Myocyte (in vitro differentiated cells): ENCODE measurements at regions not wholly inside any gene's neighbourhood (a gene's known extent, or its start where the extent isn't known, plus 50 kb on each side); places are given as distances from the start of the nearest gene placed in this dataset.

Experiments used
- DNase-seq: peaks from one replicate; pipeline ENCODE4 v3.0.0-alpha.2; 2012; ENCODE audit warnings: low read depth

DNA sequence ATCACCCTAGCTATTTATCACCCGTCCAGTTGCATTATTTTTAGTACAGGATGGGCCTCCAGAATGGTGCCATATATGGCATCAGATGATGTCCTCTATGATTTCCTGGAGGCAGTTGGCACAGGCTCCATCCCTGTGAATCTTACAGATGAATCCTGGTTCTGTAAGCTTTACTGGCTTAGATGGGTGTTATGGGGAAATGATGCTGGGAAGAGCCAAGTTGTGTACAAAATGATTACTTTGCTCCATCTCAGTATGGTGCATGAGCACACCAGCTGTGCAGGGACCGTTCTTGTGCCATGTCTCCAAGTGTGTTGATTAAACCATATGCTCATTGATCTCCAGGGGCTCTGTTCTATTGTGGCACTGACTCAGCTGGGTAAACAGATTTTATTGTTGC, 755.7 kb downstream of the TLR4 start:
- no peak for DNase-seq

DNA sequence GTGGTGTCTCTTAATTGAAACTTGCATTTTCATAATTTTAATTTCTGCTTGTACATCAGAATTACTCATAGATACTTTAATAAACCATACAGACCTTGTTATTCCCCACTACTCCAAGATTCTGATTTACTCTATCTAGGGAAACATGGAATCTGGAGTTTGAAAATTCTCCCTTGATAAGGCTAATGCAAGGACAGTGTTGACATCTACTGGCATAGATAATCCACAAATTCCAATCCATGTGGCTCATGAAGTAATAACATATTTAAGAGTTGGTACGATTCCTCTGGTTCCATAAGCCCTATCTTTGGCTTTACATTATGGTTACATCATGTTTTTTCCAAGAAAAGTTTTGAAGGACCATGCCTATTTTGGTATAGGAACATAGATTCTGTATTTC, 759.2 kb downstream of the TLR4 start:
- DNase-seq, result no peak

DNA sequence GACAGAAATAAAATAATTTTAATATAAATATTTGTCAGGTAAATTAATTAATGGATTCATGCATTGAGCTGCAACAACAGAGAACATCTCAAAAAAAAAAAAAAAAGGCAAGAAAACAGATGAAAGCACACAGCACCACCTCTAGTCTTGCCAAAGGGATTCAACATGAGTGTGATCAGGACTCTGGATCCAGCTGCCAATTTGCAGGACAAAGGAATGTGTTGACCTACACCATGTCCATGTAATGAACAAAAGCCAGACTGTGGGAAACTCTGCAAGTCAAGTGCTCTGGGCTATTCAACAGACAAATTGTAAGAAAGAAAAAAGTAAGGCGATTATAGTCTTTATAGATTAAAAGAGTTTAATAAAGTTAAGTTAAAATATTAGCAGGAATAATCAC, 769.3 kb downstream of the TLR4 start:
- DNase-seq, result no peak

DNA sequence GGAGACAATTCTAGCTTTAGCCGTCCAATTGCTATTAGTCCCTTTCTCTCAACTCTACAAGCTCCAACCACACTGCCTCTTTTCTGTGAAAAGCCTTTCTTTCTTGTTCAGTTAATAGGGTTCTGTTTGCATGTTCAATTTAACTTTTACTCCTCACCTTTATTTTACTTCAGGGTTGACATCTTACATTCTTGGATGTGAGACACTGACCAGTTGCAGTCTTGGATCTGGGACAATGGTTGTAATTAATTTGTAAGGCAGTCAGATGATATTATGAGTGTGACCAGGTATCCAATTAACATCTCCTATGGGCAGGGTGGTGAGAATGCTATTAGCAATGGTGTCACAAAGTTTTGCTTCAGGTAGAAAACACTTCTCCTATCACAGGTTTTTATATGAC, 774.5 kb downstream of the TLR4 start:
- no peak for DNase-seq

DNA sequence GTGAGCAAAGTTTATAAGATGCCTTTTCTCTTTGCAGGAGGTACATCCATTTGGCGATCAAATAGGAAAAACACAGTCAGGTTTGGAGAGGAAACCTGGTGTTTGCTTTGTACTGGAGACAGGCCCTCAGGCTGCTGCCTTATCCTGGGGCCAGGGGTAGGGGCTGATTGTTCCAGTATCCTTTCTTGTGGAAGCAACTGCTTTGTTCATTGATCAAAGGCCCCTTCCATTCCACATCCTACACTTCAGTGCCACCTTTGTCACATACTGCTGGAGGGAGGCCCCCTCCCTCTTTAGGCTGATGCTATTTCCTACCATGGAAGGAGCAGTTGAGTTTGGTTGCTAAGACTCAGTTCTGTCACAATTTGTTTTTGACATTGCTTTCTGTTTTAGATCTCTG, 778.1 kb downstream of the TLR4 start:
- DNase-seq, result no peak

DNA sequence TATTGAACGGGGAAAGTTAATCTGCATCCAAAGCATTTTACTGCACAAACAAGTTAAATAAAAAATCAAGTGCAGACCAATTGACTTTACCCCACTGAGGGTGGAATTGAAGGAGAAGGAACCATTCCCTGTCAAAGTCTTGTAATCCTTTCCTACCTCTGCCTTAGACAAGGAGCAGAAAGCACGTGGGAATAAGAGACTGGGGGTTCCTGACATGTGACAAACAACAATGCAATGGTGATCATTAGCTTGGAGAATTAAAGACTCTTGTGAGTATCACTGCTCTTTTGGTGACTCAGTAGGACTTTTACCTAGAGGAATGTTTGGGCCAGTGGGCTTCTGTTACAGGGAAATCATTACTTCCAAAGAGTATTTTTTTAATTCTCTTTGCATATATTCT, 779.5 kb downstream of the TLR4 start:
- DNase-seq, result no peak

DNA sequence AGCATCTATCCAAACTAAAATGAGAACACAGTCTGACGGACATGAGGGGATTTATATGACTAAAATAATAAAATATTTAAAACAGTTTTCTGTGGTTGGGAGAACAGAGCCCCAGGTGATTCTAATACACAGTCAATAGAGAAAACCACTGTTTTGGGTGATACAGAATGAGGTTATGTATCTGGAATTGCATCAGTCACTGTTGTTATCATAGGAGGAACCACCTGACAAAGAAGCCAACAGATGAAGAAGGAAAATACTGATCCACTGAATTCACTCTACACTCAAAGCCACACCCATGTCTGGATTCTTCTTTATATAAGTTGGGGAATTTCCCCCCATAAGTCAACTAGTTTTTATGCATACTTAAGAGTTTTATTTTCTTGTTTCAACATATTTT, 799.0 kb downstream of the TLR4 start:
- DNase-seq, result no peak

DNA sequence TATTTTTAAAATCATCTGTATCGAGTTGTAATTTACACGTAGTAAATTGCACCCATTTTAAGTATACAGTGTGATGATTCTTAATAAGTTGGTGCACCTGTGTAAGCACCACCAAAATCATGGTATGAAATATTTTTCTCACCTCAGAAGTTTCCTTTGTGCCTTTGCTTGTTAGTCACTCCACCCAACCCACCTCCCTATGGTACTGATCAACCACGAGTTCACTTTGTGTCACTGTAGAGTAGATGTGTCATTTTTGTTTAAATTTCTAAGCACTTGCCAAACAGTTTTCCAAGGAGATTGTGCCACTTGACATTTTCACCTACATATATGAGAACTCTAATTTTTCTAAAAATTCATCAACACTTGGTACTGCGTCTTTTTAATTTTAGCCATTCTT, 806.5 kb downstream of the TLR4 start:
- DNase-seq, result no peak

DNA sequence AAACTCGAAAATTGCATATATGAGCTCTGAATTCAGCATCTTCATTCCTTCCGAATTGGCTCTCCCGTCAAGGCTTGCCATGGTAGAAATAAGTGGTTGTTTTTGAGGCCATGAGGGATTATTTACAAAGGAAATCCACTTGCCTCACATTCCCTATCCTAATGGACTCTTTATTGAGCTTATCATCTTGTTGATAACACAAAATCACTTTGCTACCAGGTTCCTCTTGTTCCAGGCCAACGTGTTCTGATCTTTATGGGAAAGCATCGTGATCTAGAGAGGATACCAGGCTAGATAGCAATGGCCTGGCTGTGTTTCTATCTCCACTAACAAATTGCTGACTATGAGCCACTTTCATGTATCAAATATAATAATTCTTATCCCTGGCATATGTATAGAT, 811.7 kb downstream of the TLR4 start:
- no peak for DNase-seq

DNA sequence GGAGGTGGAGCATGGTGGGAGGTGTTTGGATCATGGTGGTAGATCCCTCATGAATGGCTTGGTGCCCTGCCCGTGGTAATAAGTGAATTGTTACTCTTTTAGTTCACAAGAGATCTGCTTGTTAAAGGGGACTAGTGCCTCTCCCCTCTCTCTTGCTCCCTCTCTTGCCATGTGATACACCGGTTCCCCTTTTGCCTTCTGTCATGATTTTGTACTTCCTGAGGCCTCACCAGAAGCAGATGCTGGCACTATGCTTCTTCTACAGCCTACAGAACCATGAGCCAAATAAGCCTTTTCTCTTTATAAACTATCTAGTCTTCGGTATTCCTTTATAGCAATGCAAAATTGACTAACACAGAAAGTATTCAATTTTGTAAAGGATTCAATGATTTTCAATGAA, 817.1 kb downstream of the TLR4 start:
- no peak for DNase-seq

DNA sequence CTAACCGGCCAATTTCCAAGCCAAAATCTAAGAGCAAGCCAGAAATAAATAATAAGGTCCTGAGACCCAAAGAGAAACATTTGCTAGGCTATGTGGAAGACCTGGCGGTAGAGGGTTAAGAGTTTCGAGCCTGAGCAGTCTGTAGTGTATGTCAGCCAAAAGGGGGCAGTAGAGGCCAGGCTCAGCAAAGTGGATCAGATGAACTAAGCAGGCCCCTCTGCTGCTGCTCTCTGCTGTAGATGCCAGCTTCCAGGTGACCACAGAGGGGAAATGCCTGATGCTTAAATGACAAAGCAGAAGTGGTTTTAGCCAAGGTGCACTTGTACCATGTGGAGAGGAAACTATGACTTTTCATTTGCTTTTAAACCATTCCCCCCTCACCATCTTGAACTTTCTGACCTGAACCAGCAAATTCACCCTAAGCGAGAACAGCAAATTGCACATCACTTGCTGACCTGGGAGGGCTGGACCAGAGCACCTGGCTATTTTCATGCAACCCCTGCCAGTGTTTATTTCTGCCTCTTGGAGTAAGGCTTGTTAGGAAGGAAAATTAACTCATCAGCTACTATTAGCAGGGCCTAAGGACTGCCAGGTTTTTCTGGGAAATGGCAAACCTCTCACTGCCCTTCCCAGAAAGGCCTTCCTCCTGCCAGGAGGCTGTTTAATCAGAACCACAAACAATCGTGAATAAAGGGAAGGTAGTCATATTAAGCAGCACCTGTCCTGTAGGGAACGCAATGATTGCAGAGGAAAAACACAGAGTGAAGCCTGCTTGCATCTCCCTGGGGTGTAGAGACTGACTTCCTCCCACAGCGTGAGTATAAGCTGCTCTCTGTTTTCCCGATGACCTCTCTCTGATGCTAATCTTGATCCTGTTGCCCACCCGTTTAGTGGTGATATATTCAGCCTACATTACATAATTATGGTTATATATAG, 818.2 kb downstream of the TLR4 start:
- peak; percentile 75 for DNase-seq

DNA sequence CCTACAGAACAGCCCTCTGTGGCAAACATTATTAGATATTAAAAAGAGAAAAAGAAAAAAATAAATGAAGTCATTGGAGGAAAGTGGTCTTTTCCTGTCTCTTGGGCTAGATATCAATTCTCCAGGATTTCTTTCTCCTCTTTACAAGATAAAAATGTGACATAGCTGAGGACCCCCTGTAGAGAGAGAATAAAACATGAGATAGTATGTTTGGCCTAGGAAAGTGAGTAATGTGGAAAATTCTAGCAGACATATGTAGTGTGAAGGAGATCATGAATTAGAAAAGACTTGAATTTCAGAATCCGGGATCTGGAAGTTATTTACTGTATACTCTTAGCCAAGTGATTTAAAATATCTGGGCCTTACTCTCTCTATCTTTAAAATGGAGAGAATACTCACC, 823.1 kb downstream of the TLR4 start:
- DNase-seq, result no peak

DNA sequence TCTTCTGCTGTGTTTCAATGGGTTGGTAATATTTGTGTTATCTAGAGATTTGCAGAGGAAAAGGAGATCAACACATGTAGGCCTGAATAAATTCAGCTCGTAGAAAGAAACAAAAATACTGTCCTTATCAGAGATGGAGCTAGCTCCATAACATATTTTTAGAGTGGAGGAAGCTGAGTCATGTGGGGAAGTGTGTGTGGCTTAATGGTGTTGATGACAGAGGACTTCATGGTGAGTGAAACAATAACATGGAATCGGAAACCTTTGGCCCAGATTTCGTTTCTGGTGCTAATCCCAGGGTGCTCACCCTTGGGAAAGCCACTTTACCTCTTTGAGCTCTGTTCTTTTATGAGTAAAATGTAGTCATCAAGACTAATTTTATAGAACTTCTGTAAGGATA, 825.0 kb downstream of the TLR4 start:
- DNase-seq, result peak; percentile 59

DNA sequence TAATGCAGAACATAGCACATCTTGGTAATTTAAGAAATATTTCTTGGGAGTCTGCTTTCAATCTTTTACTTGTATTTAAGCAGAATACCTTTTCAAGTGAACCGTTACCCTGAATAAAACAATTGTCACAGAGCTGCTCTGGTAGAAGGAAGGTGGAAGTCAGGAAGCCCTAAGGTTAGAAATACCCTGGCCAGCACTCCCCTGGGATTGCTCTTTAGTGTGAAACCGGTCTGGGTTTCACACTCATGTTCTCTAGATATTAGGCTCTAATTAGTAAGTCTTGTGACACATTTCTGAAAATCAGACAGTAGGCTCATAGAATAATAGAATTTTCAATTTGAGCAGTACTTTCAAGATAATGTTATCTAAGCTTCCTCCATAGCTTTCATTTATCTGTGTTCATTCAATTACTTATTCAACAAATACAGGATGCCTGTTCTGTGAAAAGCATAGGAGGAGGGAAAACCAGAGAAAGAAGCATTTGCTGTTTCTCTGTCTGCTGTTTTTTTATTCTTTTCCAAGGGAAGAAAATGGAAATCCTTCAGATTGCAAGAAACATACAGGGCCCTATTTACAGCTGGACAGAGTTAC, 825.5 kb downstream of the TLR4 start:
- no peak for DNase-seq

DNA sequence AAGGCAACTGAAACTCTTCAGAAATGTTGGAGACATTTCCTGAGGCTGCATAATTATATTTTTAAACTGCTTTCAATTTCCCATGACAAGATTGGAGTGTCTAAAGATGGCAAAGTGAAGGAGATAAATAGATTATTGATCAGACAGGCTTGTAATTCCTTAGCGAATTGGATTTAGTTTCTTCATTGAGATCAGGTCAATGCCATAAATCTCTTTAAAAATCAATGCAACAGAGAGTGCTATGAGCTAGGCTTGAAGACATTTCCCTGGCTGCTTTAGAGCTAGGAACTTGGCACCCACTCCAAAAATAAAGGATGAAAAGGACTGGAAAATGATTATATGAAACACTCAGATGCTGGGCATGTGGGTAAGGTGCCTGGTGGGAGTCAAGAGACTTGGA, 828.4 kb downstream of the TLR4 start:
- no peak for DNase-seq

DNA sequence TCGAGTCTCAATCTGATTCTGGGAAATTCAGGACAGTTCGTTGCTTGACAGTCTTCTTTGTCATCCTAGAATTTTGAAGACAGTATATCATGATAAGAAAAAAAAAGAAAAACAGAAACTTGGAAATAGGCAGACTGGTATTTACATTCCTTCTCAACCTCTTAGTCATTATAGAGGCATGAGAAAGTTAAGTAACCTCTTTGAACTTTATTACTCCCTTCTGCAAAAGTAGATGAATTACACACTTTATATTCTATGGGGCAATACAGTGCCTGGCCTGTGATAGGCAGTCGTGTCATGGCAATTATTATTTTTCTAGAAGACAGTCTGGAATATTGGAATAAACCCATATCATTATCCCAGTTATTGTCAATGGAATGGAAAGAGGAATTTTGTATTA, 828.9 kb downstream of the TLR4 start:
- no peak for DNase-seq

DNA sequence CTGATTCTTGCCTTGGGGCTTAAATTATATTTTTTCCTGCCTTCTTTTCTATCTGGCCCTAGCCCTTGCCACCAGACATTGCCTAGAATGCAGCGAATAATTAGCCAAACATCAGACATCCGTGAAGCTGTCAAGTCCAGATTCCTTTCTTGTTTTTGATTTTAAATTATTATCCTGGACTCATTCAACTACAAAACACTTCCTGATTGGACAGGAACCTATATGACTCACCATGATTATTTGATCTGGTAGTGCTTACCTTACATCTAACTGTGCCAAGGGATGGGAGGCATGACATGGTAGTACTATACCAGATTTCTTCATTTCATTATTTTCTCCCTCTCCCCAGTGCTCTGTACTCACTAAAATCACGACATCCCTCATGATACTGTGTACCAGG, 829.6 kb downstream of the TLR4 start:
- DNase-seq, result no peak

DNA sequence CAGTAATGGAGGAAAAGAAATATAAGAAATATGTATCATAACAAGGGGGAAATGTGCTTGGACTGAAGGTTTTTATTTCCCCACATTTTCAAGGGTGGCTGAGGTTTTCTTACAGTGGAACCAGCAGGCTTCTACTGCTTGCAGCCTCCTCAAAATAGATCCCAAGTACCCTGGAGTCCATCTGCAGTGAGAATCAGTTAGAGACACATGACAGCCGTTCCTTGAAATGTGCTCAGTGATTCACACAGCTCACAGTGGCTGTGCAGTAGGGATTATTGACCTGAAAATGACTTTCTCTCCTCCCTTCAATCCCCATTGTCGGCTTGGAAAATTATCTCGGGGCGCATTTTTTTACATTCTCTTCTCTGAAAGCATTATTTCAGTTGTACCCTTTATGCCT, 832.0 kb downstream of the TLR4 start:
- no peak for DNase-seq

DNA sequence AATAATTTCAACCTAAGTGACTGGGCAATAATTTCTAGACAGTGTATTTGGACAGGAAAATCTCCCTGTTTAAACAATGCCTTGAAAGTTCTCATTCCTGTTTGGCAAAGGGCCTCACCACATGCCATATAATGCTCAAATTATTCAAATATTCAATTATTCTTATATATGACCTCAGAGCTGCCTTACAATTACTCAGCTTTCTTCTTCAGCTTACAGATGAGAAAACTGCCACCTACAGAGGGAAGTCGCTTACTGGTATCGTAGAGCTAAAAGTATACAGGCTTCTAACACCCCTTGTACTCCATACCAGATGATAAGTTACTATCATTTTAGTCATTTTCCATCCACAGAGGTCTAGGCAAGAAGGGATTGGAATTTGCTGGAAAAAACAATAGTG, 830.3 kb downstream of the BRINP1 start:
- no peak for DNase-seq

DNA sequence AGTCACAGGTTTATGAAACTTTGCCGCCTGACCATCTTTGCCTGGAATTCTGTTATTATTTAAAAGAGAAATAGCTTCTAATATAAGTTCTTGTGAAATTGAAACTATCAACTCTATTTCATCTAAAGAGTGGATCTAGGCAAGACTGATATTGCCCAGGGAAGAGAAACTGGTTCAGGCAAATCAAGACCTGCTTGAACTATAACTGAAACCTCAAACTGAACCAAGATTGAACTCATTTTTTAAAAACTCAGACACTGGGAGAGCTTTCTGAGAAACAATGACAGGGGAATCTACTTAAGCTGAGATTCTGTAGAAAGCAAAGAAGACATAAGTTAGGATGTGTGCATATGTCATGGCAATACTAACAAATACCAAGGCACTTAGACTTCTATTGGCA, 815.8 kb downstream of the BRINP1 start:
- no peak for DNase-seq

DNA sequence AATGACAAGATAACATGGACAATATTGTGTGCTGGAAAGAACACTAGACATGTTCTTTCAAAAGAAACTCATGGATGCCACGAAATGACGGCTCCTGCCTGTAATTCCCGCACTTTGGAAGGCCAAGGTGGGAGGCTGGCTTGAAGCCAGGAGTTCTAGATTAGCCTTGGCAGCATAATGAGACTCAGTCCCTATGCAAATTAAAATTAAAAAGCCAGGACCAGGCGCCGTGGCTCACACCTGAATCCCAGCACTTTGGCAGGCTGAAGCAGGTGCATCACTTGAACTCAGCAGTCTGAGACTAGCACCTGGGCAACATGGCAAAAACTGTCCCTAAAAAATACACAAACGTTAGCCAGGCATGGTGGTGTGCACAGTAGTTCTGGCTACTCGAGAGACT, 814.2 kb downstream of the BRINP1 start:
- no peak for DNase-seq

DNA sequence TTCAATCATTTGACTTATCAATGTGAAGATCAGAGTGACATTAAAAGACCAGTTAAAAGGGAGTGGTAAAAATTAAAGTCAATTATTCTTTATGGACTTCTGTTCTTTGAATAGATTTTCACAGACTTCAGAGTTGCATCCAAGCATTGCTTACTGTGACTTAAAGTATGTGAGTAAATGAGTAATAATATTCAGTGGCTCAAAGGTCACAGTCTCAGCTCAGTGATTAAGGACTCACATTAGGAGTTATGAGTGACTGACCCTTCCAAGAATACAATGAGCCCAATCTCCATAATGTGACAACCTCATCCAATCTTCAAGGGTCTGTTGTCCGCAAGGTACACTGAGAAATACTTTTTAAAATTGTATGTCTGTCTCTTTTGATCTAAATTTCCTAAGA, 811.2 kb downstream of the BRINP1 start:
- no peak for DNase-seq

DNA sequence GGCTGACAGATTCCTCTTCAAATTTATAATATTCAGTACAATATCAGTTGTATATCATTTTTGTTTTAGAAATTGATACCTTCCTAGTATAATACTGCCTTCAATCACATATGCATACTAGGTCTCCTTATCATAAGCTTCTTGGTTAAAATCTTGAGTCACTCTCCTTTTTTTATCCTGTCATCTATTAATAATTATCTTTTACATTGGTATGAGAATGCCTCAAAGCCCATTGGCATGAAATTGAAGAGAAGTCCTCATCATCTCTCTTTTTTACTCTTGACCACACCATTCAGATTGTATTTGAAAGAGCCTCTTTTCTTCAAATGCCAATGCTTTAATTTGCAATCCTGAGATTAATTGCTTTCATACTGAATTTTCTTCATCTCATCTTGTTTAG, 810.3 kb downstream of the BRINP1 start:
- DNase-seq, result no peak
